NB4 (cell line): ENCODE measurements at regions not wholly inside any gene's neighbourhood (a gene's known extent, or its start where the extent isn't known, plus 50 kb on each side); places are given as distances from the start of the nearest gene placed in this dataset.

ENCODE experiments used
- DNase-seq: peaks from one replicate; pipeline ENCODE4 v3.0.0; 2010; ENCODE audit warnings: low read depth
- H3K4me3 ChIP-seq: one replicate; pipeline ENCODE4 v1.5.1; 2011; ENCODE audit warnings: mild to moderate bottlenecking, low read depth, low read length, moderate library complexity
- CTCF ChIP-seq: IDR thresholded peaks from one replicate; pipeline ENCODE4 v1.5.1; 2012; ENCODE audit warnings: low read depth, low read length
- MYC ChIP-seq: IDR thresholded peaks from 2 replicates; pipeline ENCODE4 v1.6.1; 2011; ENCODE audit warnings: low read depth, low read length
- POLR2A ChIP-seq: IDR thresholded peaks from 2 replicates; pipeline ENCODE4 v1.6.1; 2011; ENCODE audit warnings: mild to moderate bottlenecking; ENCODE audit not compliant: insufficient read length; ENCODE audit errors: extremely low read depth
- TF ChIP-seq, protein P1 (sequence below): IDR thresholded peaks from 2 replicates; pipeline ENCODE4 v1.6.1; 2011; ENCODE audit warnings: low read depth, low read length

GRCh38 chr9:129478961-129479630, 141.8 kb downstream of the C9orf50 start:
- H3K4me3 ChIP-seq: no peak overlapping the region
- no peak for DNase-seq
- TF ChIP-seq, protein P1, sequence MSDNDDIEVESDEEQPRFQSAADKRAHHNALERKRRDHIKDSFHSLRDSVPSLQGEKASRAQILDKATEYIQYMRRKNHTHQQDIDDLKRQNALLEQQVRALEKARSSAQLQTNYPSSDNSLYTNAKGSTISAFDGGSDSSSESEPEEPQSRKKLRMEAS: no peak
- TF ChIP-seq POLR2A (no peak), MYC (no peak)

- TF ChIP-seq MYC (no peak), POLR2A (no peak), CTCF (no peak)
- TF ChIP-seq, protein P1: no peak
- no peak for DNase-seq
- H3K4me3 ChIP-seq: no peak overlapping the region
Measured at GRCh38 chr9:129478461-129478860, 142.4 kb downstream of the C9orf50 start.

GRCh38 chr9:129476821-129477611, 143.9 kb downstream of the C9orf50 start:
- H3K4me3 ChIP-seq: no peak overlapping the region
- DNase-seq: no peak
- no peak for TF ChIP-seq MYC
- TF ChIP-seq POLR2A: no peak
- TF ChIP-seq, protein P1: no peak
- no peak for TF ChIP-seq CTCF

- no peak overlapping the region for H3K4me3 ChIP-seq
- TF ChIP-seq, protein P1: no peak
- no peak for TF ChIP-seq CTCF
- no peak for TF ChIP-seq POLR2A
- no peak for TF ChIP-seq MYC
- no peak for DNase-seq
Measured at GRCh38 chr9:129474740-129475404, 146.0 kb downstream of the C9orf50 start.

- DNase-seq: no peak
- H3K4me3 ChIP-seq: no peak overlapping the region
- TF ChIP-seq MYC: no peak
- no peak for TF ChIP-seq POLR2A
- TF ChIP-seq, protein P1: no peak
- no peak for TF ChIP-seq CTCF
Measured at GRCh38 chr9:129473523-129474244, 147.2 kb downstream of the C9orf50 start.
